DND-41 (cell line): ENCODE measurements at regions not wholly inside any gene's neighbourhood (a gene's known extent, or its start where the extent isn't known, plus 50 kb on each side); places are given as distances from the start of the nearest gene placed in this dataset.

ENCODE experiments used
- EZH2 ChIP-seq: IDR thresholded peaks from 3 replicates; pipeline ENCODE4 v1.6.1; 2012; ENCODE audit warnings: borderline replicate concordance, low read depth, mild to moderate bottlenecking, moderate library complexity, low read length, inconsistent platforms; ENCODE audit not compliant: severe bottlenecking
- TF ChIP-seq, protein P1 (sequence below): IDR thresholded peaks from 2 replicates; pipeline ENCODE4 v1.5.1; 2012; ENCODE audit warnings: borderline replicate concordance, low read length, moderate library complexity, mild to moderate bottlenecking; ENCODE audit not compliant: poor library complexity, severe bottlenecking; ENCODE audit errors: extremely low read depth

DNA sequence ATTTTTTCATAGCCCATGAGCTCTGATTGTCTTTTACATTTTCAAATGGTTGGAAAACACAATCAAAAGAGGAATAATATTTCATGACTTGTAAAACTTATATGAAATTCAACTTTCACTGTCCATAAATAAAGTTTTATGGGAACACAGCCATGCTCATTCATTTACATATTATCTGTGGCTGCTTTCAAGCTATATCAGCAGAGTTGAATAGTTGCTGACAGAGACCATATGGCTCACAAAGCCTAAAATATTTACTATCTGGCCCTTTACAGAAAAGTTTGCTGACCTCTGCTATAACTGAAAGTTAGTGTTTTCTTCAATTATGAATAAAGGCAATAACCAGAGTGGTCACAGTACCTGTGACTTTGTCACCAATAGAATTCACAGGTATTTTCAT is 128.2 kb upstream of the GNAO1 start:
- TF ChIP-seq, protein P1, sequence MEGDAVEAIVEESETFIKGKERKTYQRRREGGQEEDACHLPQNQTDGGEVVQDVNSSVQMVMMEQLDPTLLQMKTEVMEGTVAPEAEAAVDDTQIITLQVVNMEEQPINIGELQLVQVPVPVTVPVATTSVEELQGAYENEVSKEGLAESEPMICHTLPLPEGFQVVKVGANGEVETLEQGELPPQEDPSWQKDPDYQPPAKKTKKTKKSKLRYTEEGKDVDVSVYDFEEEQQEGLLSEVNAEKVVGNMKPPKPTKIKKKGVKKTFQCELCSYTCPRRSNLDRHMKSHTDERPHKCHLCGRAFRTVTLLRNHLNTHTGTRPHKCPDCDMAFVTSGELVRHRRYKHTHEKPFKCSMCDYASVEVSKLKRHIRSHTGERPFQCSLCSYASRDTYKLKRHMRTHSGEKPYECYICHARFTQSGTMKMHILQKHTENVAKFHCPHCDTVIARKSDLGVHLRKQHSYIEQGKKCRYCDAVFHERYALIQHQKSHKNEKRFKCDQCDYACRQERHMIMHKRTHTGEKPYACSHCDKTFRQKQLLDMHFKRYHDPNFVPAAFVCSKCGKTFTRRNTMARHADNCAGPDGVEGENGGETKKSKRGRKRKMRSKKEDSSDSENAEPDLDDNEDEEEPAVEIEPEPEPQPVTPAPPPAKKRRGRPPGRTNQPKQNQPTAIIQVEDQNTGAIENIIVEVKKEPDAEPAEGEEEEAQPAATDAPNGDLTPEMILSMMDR: no peak
- TF ChIP-seq EZH2: no peak
